ENCODE measurements at regions not wholly inside any gene's neighbourhood (a gene's known extent, or its start where the extent isn't known, plus 50 kb on each side); places are given as distances from the start of the nearest gene placed in this dataset.

DNA sequence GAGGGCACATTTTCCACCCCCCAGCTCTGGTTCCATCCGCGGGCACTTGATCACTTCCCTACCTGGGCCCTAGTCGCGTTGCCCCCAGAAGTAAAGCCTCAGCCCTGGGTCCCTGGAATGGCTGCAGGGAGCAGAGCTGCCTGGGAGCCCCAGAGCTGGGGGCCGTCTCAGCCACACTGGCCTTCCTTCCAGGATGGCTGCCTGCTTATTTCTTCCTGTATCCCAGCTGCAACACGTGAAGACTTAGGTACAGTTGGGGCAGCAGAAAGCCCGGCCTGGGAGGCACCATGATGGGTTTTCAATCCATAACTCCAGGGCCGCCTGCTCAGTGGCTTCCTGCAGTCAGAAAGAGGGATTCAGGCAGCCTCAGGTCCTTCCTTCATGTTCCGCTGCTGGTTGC, 232.3 kb downstream of the IRX2 start:
- H3K4me1 ChIP-seq (ENCODE audit: low read length): no peaks in the 10 kb centered on the region
- no peaks in the 10 kb centered on the region for H3K27me3 ChIP-seq (ENCODE audit: low read depth, low read length)
- H3K79me2 ChIP-seq (ENCODE audit: low read length): no peaks in the 10 kb centered on the region
- H3K27ac ChIP-seq (ENCODE audit: low read length): no peak overlapping the region
- no peaks in the 10 kb centered on the region for H3K9me3 ChIP-seq (ENCODE audit: insufficient read depth, low read length)
- H3K4me3 ChIP-seq (ENCODE audit: low read length): no peak overlapping the region
- no peaks in the 10 kb centered on the region for H3K36me3 ChIP-seq (replicated peaks; ENCODE audit: low read depth, low read length)
- TF ChIP-seq, protein P1, sequence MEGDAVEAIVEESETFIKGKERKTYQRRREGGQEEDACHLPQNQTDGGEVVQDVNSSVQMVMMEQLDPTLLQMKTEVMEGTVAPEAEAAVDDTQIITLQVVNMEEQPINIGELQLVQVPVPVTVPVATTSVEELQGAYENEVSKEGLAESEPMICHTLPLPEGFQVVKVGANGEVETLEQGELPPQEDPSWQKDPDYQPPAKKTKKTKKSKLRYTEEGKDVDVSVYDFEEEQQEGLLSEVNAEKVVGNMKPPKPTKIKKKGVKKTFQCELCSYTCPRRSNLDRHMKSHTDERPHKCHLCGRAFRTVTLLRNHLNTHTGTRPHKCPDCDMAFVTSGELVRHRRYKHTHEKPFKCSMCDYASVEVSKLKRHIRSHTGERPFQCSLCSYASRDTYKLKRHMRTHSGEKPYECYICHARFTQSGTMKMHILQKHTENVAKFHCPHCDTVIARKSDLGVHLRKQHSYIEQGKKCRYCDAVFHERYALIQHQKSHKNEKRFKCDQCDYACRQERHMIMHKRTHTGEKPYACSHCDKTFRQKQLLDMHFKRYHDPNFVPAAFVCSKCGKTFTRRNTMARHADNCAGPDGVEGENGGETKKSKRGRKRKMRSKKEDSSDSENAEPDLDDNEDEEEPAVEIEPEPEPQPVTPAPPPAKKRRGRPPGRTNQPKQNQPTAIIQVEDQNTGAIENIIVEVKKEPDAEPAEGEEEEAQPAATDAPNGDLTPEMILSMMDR (IDR thresholded peaks at IDR 0.05; ENCODE audit: low read depth, low read length): no peak
- TF ChIP-seq EZH2phosphoT487 (IDR thresholded peaks at IDR 0.05; ENCODE audit: low read depth): no peak
- no peaks in the 10 kb centered on the region for H4K20me1 ChIP-seq (ENCODE audit: insufficient read depth, low read length)
- no peak overlapping the region for H3K4me2 ChIP-seq (ENCODE audit: low read length)
- H3K9ac ChIP-seq (ENCODE audit: low read length): no peak overlapping the region
- H2AFZ ChIP-seq (ENCODE audit: low read depth, low read length): no peak overlapping the region

DNA sequence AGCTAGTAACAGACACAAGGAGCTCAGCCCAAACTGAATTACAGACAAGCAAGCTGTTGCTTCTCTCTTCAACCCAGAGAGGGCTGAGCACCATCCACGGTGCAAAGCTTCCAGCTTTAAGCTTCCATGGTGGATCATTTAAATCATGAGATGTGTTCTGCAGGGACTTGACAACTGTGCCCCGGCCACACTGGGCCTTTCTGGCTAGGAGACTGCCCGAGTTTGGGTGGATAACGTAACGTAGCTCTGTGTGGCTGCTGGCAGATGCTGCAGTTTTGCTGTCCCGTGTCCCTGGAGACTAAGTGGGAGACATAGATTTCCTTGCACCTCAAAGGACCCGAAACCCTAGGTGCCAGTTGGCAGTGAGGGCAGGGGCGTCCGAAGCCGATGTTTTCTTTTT, 234.0 kb downstream of the IRX2 start:
- Histone ChIP-seq H3K79me2 (ENCODE audit: low read length) (no peaks in the 10 kb centered on the region), H3K9me3 (ENCODE audit: insufficient read depth, low read length) (no peaks in the 10 kb centered on the region), H4K20me1 (ENCODE audit: insufficient read depth, low read length) (no peaks in the 10 kb centered on the region), H3K4me3 (ENCODE audit: low read length) (no peak overlapping the region), H2AFZ (ENCODE audit: low read depth, low read length) (no peak overlapping the region), H3K27me3 (ENCODE audit: low read depth, low read length) (no peaks in the 10 kb centered on the region), H3K4me2 (ENCODE audit: low read length) (no peak overlapping the region), H3K36me3 (replicated peaks; ENCODE audit: low read depth, low read length) (no peaks in the 10 kb centered on the region), H3K27ac (ENCODE audit: low read length) (no peak overlapping the region), H3K9ac (ENCODE audit: low read length) (no peak overlapping the region), H3K4me1 (ENCODE audit: low read length) (no peaks in the 10 kb centered on the region)
- no peak for TF ChIP-seq EZH2phosphoT487 (IDR thresholded peaks at IDR 0.05; ENCODE audit: low read depth)
- TF ChIP-seq, protein P1 (IDR thresholded peaks at IDR 0.05; ENCODE audit: low read depth, low read length): no peak

DNA sequence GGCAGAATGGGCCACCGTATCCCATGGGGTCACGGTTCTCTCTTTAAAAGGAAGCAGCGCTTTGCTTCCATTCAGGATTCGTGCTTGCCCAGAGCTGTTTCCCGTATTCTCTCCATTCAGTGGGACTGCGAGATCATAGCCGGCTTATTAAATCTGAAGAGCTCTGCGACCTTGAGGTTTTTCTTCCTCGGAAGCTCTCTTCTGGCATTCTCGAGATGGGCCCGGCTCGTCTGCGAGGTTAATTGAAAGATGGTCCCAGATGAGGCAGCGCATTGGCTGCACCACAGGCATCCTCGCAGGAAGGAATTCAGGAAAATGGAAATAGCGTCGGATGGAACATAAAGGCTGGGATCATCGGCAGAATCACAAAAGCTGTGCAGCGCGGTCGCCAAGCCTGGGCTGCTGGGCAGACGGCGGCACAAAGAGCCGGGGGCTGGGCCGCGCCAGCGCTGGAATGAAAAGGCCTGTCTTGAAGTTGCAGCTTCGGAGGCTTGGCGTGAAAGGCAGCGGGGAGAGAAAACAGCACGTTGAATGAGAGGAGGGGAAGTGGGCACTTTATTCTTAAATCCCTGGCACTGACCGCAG, 236.2 kb downstream of the IRX2 start:
- Histone ChIP-seq H3K4me2 (ENCODE audit: low read length) (no peak overlapping the region), H3K4me1 (ENCODE audit: low read length) (no peaks in the 10 kb centered on the region), H3K27me3 (ENCODE audit: low read depth, low read length) (no peaks in the 10 kb centered on the region), H2AFZ (ENCODE audit: low read depth, low read length) (no peak overlapping the region), H3K9ac (ENCODE audit: low read length) (no peak overlapping the region), H3K27ac (ENCODE audit: low read length) (no peak overlapping the region), H4K20me1 (ENCODE audit: insufficient read depth, low read length) (no peaks in the 10 kb centered on the region), H3K4me3 (ENCODE audit: low read length) (no peak overlapping the region), H3K9me3 (ENCODE audit: insufficient read depth, low read length) (no peaks in the 10 kb centered on the region), H3K79me2 (ENCODE audit: low read length) (no peaks in the 10 kb centered on the region), H3K36me3 (replicated peaks; ENCODE audit: low read depth, low read length) (no peaks in the 10 kb centered on the region)
- no peak for TF ChIP-seq EZH2phosphoT487 (IDR thresholded peaks at IDR 0.05; ENCODE audit: low read depth)
- TF ChIP-seq, protein P1 (IDR thresholded peaks at IDR 0.05; ENCODE audit: low read depth, low read length): no peak

DNA sequence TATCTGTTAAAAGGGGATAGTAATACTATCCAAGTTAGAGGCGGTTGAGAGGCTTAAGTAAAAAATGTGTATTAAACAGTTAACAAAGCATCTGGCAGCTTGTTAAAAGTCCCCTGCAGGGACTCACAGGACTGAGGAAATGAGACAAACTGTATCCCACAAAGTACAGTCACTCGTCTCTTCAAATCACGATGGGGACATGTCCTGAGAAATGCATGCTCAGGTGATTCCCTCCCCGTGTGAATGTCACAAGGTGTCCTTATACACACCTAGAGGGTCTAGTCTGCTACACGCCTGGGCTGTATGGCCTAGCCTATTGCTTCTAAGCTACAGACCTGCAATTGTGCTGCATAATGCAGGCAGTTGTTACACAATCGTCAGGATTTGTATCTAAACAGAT, 237.0 kb downstream of the IRX2 start:
- Histone ChIP-seq H3K27me3 (ENCODE audit: low read depth, low read length) (no peaks in the 10 kb centered on the region), H3K4me2 (ENCODE audit: low read length) (no peak overlapping the region), H3K27ac (ENCODE audit: low read length) (no peak overlapping the region), H2AFZ (ENCODE audit: low read depth, low read length) (no peak overlapping the region), H4K20me1 (ENCODE audit: insufficient read depth, low read length) (no peaks in the 10 kb centered on the region), H3K9me3 (ENCODE audit: insufficient read depth, low read length) (no peaks in the 10 kb centered on the region), H3K4me3 (ENCODE audit: low read length) (no peak overlapping the region), H3K9ac (ENCODE audit: low read length) (no peak overlapping the region), H3K4me1 (ENCODE audit: low read length) (no peaks in the 10 kb centered on the region), H3K36me3 (replicated peaks; ENCODE audit: low read depth, low read length) (no peaks in the 10 kb centered on the region), H3K79me2 (ENCODE audit: low read length) (no peaks in the 10 kb centered on the region)
- TF ChIP-seq EZH2phosphoT487 (IDR thresholded peaks at IDR 0.05; ENCODE audit: low read depth): no peak
- TF ChIP-seq, protein P1 (IDR thresholded peaks at IDR 0.05; ENCODE audit: low read depth, low read length): no peak

Measured in OCI-LY3 (cell line).